HG02759 (cell line): ENCODE measurements at regions not wholly inside any gene's neighbourhood (a gene's known extent, or its start where the extent isn't known, plus 50 kb on each side); places are given as distances from the start of the nearest gene placed in this dataset.
A peak's percentile ranks its signal among the peaks of the same experiment; 100 is the strongest.
"Not testable (repeated sequence)": the region's sequence is repeated elsewhere in the genome, so short reads cannot be mapped to it uniquely, and the experiment has no call there.

Experiments
- ATAC-seq: cut with Tn5 transposase; IDR thresholded peaks from one replicate; pipeline ENCODE4 v1.9.1; 2021; ENCODE audit warnings: mild to moderate bottlenecking, moderate library complexity; ENCODE audit not compliant: unreplicated experiment

GRCh38 chr1:193462629-193463320 lies 276.4 kb upstream of the B3GALT2 start:
- no peak for ATAC-seq

- no peak for ATAC-seq
Measured at GRCh38 chr1:193458628-193459027, 272.2 kb upstream of the B3GALT2 start.

- no peak for ATAC-seq
Measured at GRCh38 chr1:193457676-193458075, 271.3 kb upstream of the B3GALT2 start.

- no peak for ATAC-seq
Measured at GRCh38 chr1:193456811-193457280, 270.4 kb upstream of the B3GALT2 start.

- no peak for ATAC-seq
Measured at GRCh38 chr1:193451606-193452005, 265.2 kb upstream of the B3GALT2 start.

GRCh38 chr1:193451001-193451400 lies 264.6 kb upstream of the B3GALT2 start:
- ATAC-seq, result no peak

GRCh38 chr1:193448682-193449461 lies 262.5 kb upstream of the B3GALT2 start:
- ATAC-seq, result peak; percentile 84

- no peak for ATAC-seq
Measured at GRCh38 chr1:193443886-193444285, 257.5 kb upstream of the B3GALT2 start.

- ATAC-seq, result peak; percentile 52
Measured at GRCh38 chr1:193438771-193439170, 252.4 kb upstream of the B3GALT2 start.

- peak; percentile 9 for ATAC-seq
Measured at GRCh38 chr1:193438312-193438711, 251.9 kb upstream of the B3GALT2 start.

- ATAC-seq, result peak; percentile 88
Measured at GRCh38 chr1:193437785-193438184, 251.4 kb upstream of the B3GALT2 start.

- not testable (repeated sequence) for ATAC-seq
Measured at GRCh38 chr1:193437333-193437732, 250.9 kb upstream of the B3GALT2 start.

- no peak for ATAC-seq
Measured at GRCh38 chr1:193435781-193436180, 249.4 kb upstream of the B3GALT2 start.

- ATAC-seq, result no peak
Measured at GRCh38 chr1:193434319-193434718, 247.9 kb upstream of the B3GALT2 start.

- ATAC-seq, result no peak
Measured at GRCh38 chr1:193433599-193433998, 247.2 kb upstream of the B3GALT2 start.

GRCh38 chr1:193432979-193433587 lies 246.7 kb upstream of the B3GALT2 start:
- ATAC-seq, result no peak

- no peak for ATAC-seq
Measured at GRCh38 chr1:193431265-193431977, 245.0 kb upstream of the B3GALT2 start.

- no peak for ATAC-seq
Measured at GRCh38 chr1:193427524-193427923, 241.1 kb upstream of the B3GALT2 start.

GRCh38 chr1:193426061-193426460 lies 239.6 kb upstream of the B3GALT2 start:
- no peak for ATAC-seq

GRCh38 chr1:193421487-193421886 lies 235.1 kb upstream of the B3GALT2 start:
- no peak for ATAC-seq

GRCh38 chr1:193419295-193419694 lies 232.9 kb upstream of the B3GALT2 start:
- no peak for ATAC-seq
